Stimulated activated CD4-positive, alpha-beta T cell treated with anti-CD3 and anti-CD28 coated beads, Interleukin-2, amount 100 ng/mL, for 4 hours (primary cell): ENCODE measurements at regions not wholly inside any gene's neighbourhood (a gene's known extent, or its start where the extent isn't known, plus 50 kb on each side); places are given as distances from the start of the nearest gene placed in this dataset.
"Not testable (repeated sequence)": the region's sequence is repeated elsewhere in the genome, so short reads cannot be mapped to it uniquely, and the experiment has no call there.

Experiments used
- DNase-seq: peaks from one replicate; pipeline ENCODE4 v3.0.0-alpha.2; 2020; ENCODE audit warnings: low read depth

DNA sequence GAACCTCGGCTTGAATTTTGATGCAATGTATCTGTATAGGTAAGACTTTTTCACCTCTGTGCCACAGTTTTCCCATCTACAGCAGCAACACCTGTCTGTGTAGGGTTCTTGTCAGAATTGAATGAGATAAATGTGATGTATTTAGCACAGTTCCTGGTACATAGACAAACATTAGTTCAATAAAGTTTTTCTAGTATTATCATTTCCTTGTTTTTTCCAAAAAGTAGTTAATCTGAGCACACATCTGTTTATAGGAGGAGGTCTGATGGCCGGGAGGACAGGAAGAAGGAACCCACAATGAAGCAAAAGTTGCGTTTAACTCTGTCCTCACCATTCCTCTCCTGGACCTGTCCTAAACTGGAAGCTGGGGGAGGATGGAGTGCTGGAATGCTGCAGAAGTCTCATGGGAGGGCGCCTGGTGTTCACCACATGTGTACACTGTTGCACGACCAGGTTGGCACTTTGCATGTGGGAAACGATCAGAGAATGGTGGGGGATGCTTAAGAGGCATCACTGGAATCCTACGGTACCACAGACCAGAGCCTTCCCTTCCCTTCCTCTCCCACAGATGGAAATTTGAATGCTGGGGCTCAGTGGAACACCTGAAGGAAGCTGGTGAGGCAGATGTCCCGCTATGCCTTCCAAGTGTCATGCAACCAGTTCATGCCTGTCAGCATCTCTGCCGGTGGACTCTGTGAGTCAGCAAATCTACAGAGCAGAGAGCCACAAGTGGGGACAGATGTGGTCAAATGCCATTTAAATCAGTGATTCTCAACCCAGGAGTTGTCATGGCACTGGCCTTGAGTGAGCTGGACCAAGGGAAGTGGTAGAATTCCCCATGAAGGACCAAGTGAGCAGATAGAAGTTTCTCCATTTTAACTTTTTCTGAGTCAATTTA is 315.6 kb downstream of the DLEU7 start:
- no peak for DNase-seq

DNA sequence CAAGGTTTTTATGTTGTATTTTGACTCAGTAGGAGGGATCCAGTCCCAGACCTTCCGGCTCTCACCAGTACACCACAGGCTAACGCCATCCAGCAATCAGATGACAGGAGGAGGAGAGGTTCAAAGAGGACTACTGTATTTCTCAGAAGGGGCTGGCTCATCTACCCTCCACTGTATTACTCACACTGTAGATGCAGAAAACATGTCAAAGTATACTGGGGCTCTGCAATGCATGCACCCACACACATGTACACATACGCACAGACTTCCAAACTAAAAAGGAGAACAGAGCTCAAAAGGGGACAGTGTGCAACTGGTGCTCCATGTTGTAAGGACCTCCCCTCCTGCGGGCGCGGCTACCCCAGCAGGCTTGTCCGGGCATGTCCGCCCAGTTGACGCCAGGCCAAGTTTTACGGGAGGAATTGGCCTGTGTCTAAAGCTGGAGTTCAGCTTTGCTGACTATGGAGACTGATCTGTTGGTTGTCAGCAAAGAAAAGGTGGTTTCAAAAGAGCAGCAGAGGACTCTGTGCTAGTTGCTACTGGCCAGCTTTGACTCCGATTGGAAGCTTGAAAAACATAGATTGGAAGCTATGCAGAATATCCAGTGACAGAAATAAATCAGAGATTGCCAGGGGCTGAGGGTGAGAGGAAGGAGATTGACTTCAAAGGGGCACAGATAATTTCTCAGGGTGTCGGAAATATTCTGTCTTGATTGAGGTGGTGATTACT is 314.2 kb downstream of the DLEU7 start:
- peak; percentile 3 for DNase-seq

DNA sequence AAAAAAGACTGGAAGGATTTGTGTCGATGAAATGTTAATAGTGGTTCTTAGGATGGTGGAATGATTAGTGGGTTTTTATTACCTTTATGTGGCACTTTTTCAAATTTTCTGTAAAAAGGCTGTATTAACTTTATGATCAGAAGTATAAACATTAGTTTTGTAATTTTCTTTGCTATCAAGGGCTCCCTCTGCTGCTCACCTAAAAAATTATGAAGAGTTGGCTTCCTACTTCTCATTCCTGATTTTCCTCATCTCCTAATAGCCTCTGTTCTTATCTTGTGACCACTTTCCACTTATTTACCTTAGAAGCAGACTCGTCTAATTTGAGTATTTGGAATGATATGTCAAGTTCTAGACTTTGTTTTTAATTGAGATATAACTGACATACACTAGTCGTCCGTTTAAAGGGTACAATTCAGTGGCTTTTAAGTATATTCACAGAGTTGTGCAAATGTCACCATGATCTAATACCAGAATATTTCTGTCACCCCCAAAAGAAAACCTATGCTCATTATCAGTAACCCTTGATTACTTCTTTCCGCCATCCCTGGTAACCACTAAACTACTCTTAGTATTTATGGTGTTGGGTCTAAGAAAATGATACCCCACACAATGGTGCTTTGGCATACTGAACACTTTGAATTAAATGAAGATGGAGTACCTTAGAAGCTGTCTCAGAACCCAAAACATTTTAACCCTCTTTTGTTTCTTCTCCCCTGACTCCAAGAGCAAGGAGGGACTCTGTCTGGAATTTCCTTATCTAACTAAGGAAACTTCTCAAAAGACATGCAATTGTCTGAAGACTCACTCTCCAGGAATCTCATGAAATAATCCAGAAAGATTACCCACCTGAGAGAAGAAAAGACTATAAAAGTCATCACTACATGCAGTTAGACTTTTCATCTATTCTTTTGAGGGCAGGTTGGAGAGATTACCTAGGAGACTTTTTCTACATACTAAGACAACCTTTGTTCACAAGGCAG is 311.3 kb downstream of the DLEU7 start:
- DNase-seq, result no peak

DNA sequence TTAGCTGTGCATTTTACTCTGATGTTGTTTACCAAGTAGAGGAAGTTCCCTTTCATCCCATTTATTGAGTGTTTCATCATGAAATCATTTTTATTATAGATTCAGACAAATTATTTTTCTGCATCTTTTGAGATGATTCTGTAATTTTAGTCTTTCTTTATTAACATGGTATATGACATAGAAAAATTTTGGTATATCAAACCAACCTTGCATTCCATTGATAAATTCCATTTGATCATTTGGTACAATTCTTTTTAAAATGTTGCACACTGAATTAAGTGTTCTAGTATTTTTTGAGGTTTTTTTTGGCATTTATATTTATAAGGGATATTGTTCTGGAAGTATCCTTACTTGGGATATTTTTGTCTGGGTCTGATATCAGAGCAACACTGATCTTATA is 308.4 kb downstream of the DLEU7 start:
- no peak for DNase-seq

- DNase-seq, result no peak
Observed at GRCh38 chr13:50537029-50537428, 306.5 kb downstream of the DLEU7 start.

- DNase-seq, result no peak
Observed at GRCh38 chr13:50539791-50540530, 303.5 kb downstream of the DLEU7 start.

- no peak for DNase-seq
Observed at GRCh38 chr13:50543141-50543540, 300.4 kb downstream of the DLEU7 start.

DNA sequence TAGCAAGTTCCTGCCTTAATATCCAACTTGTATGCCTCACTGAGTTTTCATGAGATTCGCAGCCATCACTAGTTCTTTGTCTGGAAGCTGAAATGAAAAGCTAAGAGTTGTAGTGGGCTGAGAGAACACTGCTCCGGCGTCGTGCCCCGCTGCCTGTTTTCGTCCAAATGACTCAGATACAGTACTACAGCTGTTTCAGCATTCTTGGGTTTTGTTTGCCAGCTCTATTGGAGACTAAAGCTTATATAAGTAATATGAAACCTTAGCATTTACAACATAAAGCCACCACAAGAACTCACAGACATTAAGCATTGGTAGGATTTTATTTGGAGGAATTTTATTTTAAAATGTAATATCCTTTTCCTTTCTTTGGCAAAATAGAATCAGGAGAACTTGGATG is 299.7 kb downstream of the DLEU7 start:
- DNase-seq, result no peak

- DNase-seq, result no peak
Observed at GRCh38 chr13:50544211-50544610, 299.3 kb downstream of the DLEU7 start.

DNA sequence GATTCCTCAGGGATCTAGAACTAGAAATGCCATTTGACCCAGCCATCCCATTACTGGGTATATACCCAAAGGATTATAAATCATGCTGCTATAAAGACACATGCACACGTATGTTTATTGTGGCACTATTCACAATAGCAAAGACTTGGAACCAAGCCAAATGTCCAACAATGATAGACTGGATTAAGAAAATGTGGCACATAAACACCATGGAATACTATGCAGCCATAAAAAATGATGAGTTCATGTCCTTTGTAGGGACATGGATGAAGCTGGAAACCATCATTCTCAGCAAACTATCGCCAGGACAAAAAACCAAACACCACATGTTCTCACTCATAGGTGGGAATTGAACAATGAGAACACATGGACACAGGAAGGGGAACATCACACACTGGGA is 296.3 kb downstream of the DLEU7 start:
- DNase-seq, result not testable (repeated sequence)

DNA sequence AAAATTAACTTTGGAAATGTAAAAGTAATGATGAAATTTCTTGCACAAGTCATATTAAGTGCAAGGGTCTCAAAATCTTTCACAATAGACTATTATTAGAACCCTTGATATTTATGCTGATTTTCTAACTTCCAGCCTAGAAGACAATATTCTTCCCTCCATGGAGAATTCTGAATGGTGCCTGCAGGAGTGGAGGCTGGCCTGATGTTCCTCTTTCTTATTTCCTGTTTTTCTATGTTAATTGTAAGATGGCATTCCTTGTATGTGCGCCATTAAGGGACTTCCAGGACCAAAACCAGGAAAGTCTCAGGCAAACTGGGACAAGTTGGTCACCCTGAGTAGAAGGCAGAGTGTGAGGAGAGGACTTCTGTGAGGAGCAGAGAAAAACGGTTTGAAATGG is 294.9 kb downstream of the DLEU7 start:
- DNase-seq, result no peak

DNA sequence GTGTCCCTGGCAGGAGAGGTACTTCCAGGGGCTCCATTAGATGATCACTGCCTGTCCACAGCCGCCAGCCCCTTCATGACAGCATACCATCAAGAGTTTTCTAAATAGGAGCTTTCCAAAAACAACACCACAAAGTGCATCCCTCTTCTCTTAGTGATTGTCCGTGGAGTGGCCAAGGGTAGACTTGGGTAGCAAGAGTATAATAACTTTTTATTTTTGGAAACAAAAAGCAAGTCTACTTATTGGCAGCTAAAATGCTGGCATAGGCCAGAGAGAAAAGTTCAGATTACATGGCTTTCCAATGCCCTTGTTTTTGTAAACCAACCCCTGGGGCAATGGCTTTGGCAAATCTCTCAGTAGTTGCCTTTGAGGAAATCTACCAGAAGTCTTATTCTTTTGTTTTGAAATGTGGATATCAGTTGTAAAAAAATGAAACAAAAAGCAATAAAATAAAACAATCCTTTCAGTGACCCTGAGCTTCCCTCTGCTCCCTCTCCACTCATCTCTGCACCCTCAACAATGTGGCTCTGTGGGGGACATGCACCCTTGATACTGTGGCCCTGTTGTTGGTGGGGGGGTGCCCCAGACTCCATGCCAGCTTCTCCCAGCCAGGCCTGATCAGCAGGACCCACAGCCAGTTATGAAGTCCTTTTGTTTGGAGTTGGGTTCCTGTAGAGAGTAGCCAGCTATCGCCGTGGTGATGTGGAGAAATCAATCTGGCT is 294.1 kb downstream of the DLEU7 start:
- DNase-seq, result no peak

DNA sequence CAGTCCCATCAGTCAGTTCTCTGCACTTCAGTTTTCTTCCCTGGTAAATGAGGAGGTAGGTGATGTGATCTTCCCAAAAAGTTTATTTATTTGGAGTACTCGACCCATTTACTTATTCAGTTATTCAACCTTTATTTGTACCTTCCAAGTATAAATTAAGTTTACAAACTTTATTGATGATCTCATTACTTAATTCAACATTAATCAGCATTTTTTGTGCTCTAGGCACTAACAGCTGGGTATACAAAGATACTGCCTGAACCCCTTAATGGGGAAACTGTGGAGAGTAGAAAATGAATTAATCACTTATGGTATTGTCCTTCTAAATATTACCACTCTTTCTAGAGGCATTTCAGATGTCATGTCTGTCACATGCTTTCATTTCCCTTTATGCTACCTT is 293.3 kb downstream of the DLEU7 start:
- DNase-seq, result no peak

GRCh38 chr13:50552424-50552966 is 291.0 kb downstream of the DLEU7 start:
- DNase-seq, result no peak

GRCh38 chr13:50561739-50562138 is 281.8 kb downstream of the DLEU7 start:
- DNase-seq, result no peak

DNA sequence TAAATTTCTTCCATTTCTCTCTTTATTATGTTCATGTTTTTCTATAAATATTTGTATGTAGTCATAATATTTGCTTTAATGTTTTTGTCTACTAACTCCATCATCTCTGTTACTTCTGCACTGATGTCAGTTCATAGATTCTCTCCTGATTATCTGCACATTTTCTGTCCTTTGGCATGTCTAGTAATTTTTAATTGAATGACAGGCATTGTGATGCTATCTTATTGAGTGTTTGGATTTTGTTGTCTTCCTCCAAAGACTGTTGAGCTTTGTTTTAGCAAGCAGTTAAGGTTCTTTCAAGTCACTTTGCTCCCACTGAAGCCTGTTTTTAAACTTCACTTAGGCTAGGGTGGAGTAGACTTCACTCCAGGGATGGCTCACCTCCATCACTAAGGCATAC is 276.8 kb downstream of the DLEU7 start:
- DNase-seq, result no peak

GRCh38 chr13:50572129-50572528 is 271.4 kb downstream of the DLEU7 start:
- DNase-seq, result no peak

- no peak for DNase-seq
Observed at GRCh38 chr13:50573066-50573465, 270.4 kb downstream of the DLEU7 start.

DNA sequence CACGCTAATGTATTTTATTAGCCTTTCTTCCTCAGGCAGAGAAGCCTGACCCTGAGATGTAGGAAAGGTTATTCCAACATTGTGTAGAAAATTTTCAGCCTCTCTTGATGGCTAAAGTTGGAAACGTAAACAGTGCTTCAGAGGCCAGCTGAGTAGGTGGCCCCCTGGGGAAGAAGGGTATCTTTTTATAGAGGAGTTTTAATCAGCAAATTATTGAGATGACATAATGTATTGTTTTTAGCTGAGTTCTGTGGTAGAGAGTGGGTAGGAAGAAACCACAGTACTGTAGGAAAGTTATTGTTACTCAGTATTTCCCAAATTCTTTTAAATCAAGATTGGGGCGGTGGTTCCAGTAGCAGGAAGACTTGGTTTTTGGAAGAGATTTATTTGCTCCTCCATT is 268.8 kb downstream of the DLEU7 start:
- DNase-seq, result no peak

- DNase-seq, result no peak
Observed at GRCh38 chr13:50575138-50575537, 268.4 kb downstream of the DLEU7 start.

DNA sequence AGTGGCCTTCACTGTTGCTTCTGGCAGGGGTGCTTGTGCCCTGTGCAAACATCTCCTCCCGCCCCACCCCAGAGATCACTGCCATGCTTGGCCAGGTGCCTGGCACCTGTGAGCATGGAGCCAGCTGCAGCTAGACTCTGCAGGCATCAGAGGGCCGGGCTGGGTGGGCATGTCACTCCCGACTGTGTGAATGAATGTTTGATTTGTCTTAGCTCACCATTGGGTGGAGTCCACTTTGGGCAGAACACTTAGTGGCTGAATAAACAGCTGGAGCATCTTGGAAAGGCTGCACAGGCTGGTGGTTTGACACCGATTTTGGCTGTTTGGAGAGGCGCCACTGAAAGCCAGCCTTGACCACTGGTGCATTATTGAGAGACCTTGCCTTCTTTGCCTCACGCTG is 267.3 kb downstream of the DLEU7 start:
- no peak for DNase-seq
